Parathyroid adenoma (tissue), 2 donors: ENCODE measurements at regions not wholly inside any gene's neighbourhood (a gene's known extent, or its start where the extent isn't known, plus 50 kb on each side); places are given as distances from the start of the nearest gene placed in this dataset.

Source experiments
- H2AFZ ChIP-seq: fragments of 300-600 bp; sonication (generic); one replicate; pipeline ENCODE4 v1.7.0; 2017; ENCODE audit warnings: antibody characterized with exemption, mild to moderate bottlenecking
- H3K27ac ChIP-seq: fragments of 300-600 bp; sonication (generic); one replicate; pipeline ENCODE4 v1.7.0; 2017
- H3K27me3 ChIP-seq: fragments of 300-600 bp; sonication (generic); one replicate; pipeline ENCODE4 v1.7.0; 2017; ENCODE audit warnings: low read length; ENCODE audit not compliant: control insufficient read depth, insufficient read depth
- H3K36me3 ChIP-seq: fragments of 300-600 bp; sonication (generic); one replicate; pipeline ENCODE4 v1.7.0; 2017; ENCODE audit warnings: low read length; ENCODE audit not compliant: control insufficient read depth, insufficient read depth
- H3K4me1 ChIP-seq: fragments of 300-600 bp; sonication (generic); one replicate; pipeline ENCODE4 v1.7.0; 2017; ENCODE audit warnings: control low read depth
- H3K4me2 ChIP-seq: fragments of 300-600 bp; sonication (generic); one replicate; pipeline ENCODE4 v1.7.0; 2017; ENCODE audit warnings: low read length
- H3K4me3 ChIP-seq: fragments of 300-600 bp; sonication (generic); one replicate; pipeline ENCODE4 v1.7.0; 2017; ENCODE audit warnings: low read depth, low read length
- H3K79me2 ChIP-seq: fragments of 300-600 bp; sonication (generic); one replicate; pipeline ENCODE4 v1.7.0; 2017; ENCODE audit warnings: control low read depth
- H3K9ac ChIP-seq: fragments of 300-600 bp; sonication (generic); one replicate; pipeline ENCODE4 v1.7.0; 2017; ENCODE audit warnings: mild to moderate bottlenecking
- H3K9me3 ChIP-seq: fragments of 300-600 bp; sonication (generic); one replicate; pipeline ENCODE4 v1.7.0; 2017; ENCODE audit warnings: low read length; ENCODE audit not compliant: control insufficient read depth
- TF ChIP-seq, protein P1 (sequence below): fragments of 300-600 bp; sonication (generic); IDR thresholded peaks from one replicate; pipeline ENCODE4 v1.7.0; 2017; ENCODE audit warnings: antibody characterized with exemption, mild to moderate bottlenecking
- donor health status: primary hyperparathyroidism.

- H3K4me3 ChIP-seq = no peak overlapping the region
- no peak overlapping the region for H3K9ac ChIP-seq
- TF ChIP-seq, protein P1, sequence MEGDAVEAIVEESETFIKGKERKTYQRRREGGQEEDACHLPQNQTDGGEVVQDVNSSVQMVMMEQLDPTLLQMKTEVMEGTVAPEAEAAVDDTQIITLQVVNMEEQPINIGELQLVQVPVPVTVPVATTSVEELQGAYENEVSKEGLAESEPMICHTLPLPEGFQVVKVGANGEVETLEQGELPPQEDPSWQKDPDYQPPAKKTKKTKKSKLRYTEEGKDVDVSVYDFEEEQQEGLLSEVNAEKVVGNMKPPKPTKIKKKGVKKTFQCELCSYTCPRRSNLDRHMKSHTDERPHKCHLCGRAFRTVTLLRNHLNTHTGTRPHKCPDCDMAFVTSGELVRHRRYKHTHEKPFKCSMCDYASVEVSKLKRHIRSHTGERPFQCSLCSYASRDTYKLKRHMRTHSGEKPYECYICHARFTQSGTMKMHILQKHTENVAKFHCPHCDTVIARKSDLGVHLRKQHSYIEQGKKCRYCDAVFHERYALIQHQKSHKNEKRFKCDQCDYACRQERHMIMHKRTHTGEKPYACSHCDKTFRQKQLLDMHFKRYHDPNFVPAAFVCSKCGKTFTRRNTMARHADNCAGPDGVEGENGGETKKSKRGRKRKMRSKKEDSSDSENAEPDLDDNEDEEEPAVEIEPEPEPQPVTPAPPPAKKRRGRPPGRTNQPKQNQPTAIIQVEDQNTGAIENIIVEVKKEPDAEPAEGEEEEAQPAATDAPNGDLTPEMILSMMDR = no peak
- no peak overlapping the region for H3K4me2 ChIP-seq
- no peak overlapping the region for H3K27ac ChIP-seq
- no peak overlapping the region for H2AFZ ChIP-seq
- no peaks in the 10 kb centered on the region for H3K4me1 ChIP-seq
- no peaks in the 10 kb centered on the region for H3K36me3 ChIP-seq
- no peaks in the 10 kb centered on the region for H3K79me2 ChIP-seq
- H3K27me3 ChIP-seq = no peaks in the 10 kb centered on the region
- H3K9me3 ChIP-seq = no peaks in the 10 kb centered on the region
Observed at GRCh38 chr3:10565814-10566213, 60.4 kb upstream of the ATP2B2 start.

- TF ChIP-seq, protein P1 = no peak
- H3K4me1 ChIP-seq = no peaks in the 10 kb centered on the region
- no peak overlapping the region for H3K4me2 ChIP-seq
- H3K27ac ChIP-seq = no peak overlapping the region
- H3K79me2 ChIP-seq = no peaks in the 10 kb centered on the region
- no peaks in the 10 kb centered on the region for H3K36me3 ChIP-seq
- no peak overlapping the region for H3K9ac ChIP-seq
- no peaks in the 10 kb centered on the region for H3K9me3 ChIP-seq
- no peak overlapping the region for H2AFZ ChIP-seq
- no peak overlapping the region for H3K4me3 ChIP-seq
- no peaks in the 10 kb centered on the region for H3K27me3 ChIP-seq
Observed at GRCh38 chr3:10566451-10566850, 61.1 kb upstream of the ATP2B2 start.

DNA sequence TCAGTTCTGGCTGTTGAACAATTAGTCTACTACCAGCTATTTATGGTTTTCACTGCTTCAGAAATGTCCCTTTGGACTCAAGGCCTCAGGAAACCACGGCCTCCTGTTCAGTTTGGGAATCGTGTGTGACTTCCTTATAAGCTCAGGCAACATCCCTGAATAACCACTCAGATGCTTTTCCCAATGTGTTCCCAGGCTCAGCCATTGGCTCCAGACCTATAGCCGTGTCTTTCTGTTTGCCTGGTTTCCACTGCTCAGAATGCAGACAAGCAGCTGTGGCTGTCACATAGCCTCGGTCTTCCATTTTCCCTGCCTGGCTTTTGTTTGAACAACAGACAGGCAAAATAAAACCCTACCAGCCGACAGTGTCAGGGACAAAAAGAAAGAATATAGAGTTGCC is 63.2 kb upstream of the ATP2B2 start:
- Histone ChIP-seq H3K9ac (no peak overlapping the region), H3K4me2 (no peak overlapping the region), H3K27ac (no peak overlapping the region), H3K79me2 (no peaks in the 10 kb centered on the region), H3K4me3 (no peak overlapping the region), H3K36me3 (no peaks in the 10 kb centered on the region), H2AFZ (no peak overlapping the region), H3K27me3 (no peaks in the 10 kb centered on the region), H3K9me3 (no peaks in the 10 kb centered on the region), H3K4me1 (no peaks in the 10 kb centered on the region)
- TF ChIP-seq, protein P1 = no peak

DNA sequence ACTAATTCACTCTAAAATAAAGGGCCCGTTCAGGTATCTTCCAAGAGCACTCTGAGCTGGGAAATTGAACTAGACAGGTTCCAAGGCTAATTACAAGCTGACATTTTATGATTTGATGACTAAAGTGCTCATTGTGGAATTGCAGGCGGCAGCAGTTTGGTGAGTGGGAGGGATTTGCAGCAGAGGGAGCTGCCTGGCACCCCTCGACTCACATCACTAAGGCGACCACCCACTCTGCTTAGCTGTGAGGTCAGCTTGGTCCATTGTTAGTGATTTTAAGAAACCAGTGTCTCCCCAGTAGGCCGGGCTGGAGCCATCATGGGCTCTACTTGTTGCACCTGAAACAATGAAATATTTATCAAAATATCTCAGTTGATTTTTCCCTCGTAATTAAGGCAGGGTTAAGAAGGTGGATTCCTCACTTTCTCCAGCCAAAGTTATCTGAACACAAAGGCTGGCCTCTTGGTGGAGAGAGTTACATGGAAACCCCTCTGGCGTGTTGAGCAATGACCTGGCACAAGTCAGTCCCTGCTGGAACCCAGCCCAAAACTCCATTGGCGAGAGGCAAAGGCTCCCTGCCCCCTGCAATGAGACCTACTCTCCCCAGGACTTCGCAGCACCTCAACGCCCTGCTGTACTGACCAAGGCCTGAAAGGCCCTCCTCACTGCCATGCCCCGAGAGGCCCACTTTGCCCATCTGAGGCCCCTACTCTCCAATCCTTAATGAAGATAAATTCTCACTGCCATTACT is 65.0 kb upstream of the ATP2B2 start:
- Histone ChIP-seq H3K9me3 (no peaks in the 10 kb centered on the region), H3K27me3 (no peaks in the 10 kb centered on the region), H3K27ac (no peak overlapping the region), H3K36me3 (no peaks in the 10 kb centered on the region), H2AFZ (no peak overlapping the region), H3K79me2 (no peaks in the 10 kb centered on the region), H3K4me3 (no peak overlapping the region), H3K4me2 (no peak overlapping the region), H3K9ac (no peak overlapping the region), H3K4me1 (no peaks in the 10 kb centered on the region)
- TF ChIP-seq, protein P1 = no peak

DNA sequence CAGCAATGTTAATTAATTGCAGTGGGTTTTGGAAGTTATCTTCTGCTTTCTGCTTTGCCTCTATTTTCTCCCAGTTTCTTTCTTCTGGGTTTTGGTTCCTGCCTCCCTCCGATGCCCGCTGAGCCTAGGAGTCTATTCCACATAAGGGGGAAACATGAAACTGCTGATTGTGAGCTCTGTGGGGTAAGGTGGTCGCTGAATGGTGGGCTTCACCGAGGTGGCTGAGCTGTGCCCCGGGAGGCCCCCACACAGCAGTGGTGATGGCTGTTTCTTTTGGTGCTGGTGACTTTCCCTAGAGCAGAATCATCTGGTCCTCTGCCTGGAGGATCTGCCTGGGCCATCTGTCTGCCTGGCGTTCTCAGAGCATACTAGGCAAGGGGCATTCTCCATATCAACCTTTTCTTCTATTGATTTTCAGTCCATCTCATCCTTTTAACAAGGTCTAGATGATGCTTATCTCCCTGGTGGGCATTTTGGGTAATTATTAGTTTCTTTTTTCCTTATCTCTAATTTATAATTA is 68.8 kb upstream of the ATP2B2 start:
- Histone ChIP-seq H2AFZ (no peak overlapping the region), H3K9me3 (no peaks in the 10 kb centered on the region), H3K79me2 (no peaks in the 10 kb centered on the region), H3K9ac (no peak overlapping the region), H3K36me3 (no peaks in the 10 kb centered on the region), H3K27ac (no peak overlapping the region), H3K4me2 (no peak overlapping the region), H3K4me3 (no peak overlapping the region), H3K27me3 (no peaks in the 10 kb centered on the region), H3K4me1 (no peaks in the 10 kb centered on the region)
- TF ChIP-seq, protein P1 = no peak
